CD14-positive monocyte (primary cell): ENCODE measurements at regions not wholly inside any gene's neighbourhood (a gene's known extent, or its start where the extent isn't known, plus 50 kb on each side); places are given as distances from the start of the nearest gene placed in this dataset.

ENCODE experiments used
- DNase-seq, 3 donors: peaks; one replicate each; pipeline ENCODE4 v3.0.0-alpha.2; 2011 to 2022
- H2AFZ ChIP-seq: 2 replicates; pipeline ENCODE4 v1.6.0; 2012; ENCODE audit warnings: mild to moderate bottlenecking, low read depth, low read length, inconsistent platforms; ENCODE audit not compliant: insufficient read depth, poor library complexity, severe bottlenecking
- H3K27ac ChIP-seq, 2 donors: 1 replicate in 1 of 2; 2 replicates in 1 of 2; pipeline ENCODE4 v1.5.1; 2012 to 2013; ENCODE audit warnings: low read length in 2 of 2, control low read depth in 1 of 2, inconsistent platforms in 1 of 2, low read depth in 1 of 2, mild to moderate bottlenecking in 1 of 2
- H3K27me3 ChIP-seq, 2 donors: one replicate each; pipeline versions ENCODE4 v1.6.0 to v1.6.1; 2011 to 2013; ENCODE audit warnings: low read length in 2 of 2; ENCODE audit not compliant: control insufficient read depth in 2 of 2, insufficient read depth in 2 of 2
- H3K36me3 ChIP-seq, 2 donors: replicated peaks in 1 of 2; 1 replicate in 1 of 2; 2 replicates in 1 of 2; pipeline versions ENCODE4 v1.5.1 to v1.6.1; 2012 to 2013; ENCODE audit warnings: low read length in 2 of 2, control low read depth in 1 of 2, inconsistent platforms in 1 of 2, mild to moderate bottlenecking in 1 of 2; ENCODE audit not compliant: insufficient read depth in 2 of 2, control insufficient read depth in 1 of 2
- H3K4me1 ChIP-seq, 2 donors: 1 replicate in 1 of 2; 2 replicates in 1 of 2; pipeline versions ENCODE4 v1.5.1 to v1.6.1; 2012 to 2013; ENCODE audit warnings: low read length in 2 of 2, control low read depth in 1 of 2, inconsistent platforms in 1 of 2, mild to moderate bottlenecking in 1 of 2, moderate library complexity in 1 of 2; ENCODE audit not compliant: insufficient read depth in 2 of 2, control insufficient read depth in 1 of 2
- H3K4me2 ChIP-seq: replicated peaks from 2 replicates; pipeline ENCODE3; 2012; ENCODE audit warnings: low read length, moderate library complexity, mild to moderate bottlenecking; ENCODE audit not compliant: poor library complexity, severe bottlenecking; ENCODE audit errors: extremely low read depth
- H3K4me3 ChIP-seq, 3 experiments: fragments of 200-600 bp in 1 of 3; sonication (generic) in 1 of 3; replicated peaks in 1 of 3; 1 replicate in 2 of 3; 2 replicates in 1 of 3; pipeline ENCODE4 v1.5.1; 2011 to 2013; ENCODE audit warnings: low read length in 3 of 3, mild to moderate bottlenecking in 3 of 3, control low read depth in 2 of 3, low read depth in 2 of 3, inconsistent platforms in 1 of 3, moderate library complexity in 1 of 3
- H3K79me2 ChIP-seq: 2 replicates; pipeline ENCODE4 v1.6.0; 2012; ENCODE audit warnings: mild to moderate bottlenecking, control low read depth, inconsistent platforms, low read length, moderate library complexity; ENCODE audit not compliant: insufficient read depth
- H3K9ac ChIP-seq: 2 replicates; pipeline ENCODE4 v1.6.0; 2017; ENCODE audit warnings: low read length, mild to moderate bottlenecking; ENCODE audit not compliant: insufficient read depth, poor library complexity, severe bottlenecking
- H3K9me3 ChIP-seq, 2 donors: replicated peaks in 1 of 2; 1 replicate in 1 of 2; 2 replicates in 1 of 2; pipeline versions ENCODE4 v1.5.1 to v1.6.1; 2012 to 2013; ENCODE audit warnings: low read length in 2 of 2, control low read depth in 1 of 2; ENCODE audit not compliant: control insufficient read depth in 1 of 2, insufficient read depth in 1 of 2
- H4K20me1 ChIP-seq: 2 replicates; pipeline ENCODE4 v1.6.0; 2012; ENCODE audit warnings: mild to moderate bottlenecking, low read length, control low read depth, moderate library complexity; ENCODE audit not compliant: insufficient read depth
- H3K27ac Mint-ChIP-seq, 7 donors: one replicate each; pipeline ENCODE4 v1.8.0; 2020; ENCODE audit warnings: mild to moderate bottlenecking in 7 of 7, mixed read lengths in 7 of 7, moderate library complexity in 6 of 7, inconsistent platforms in 2 of 7
- H3K27me3 Mint-ChIP-seq, 3 donors: one replicate each; pipeline ENCODE4 v1.8.0; 2021 to 2022; ENCODE audit warnings: low read depth in 3 of 3, mild to moderate bottlenecking in 3 of 3, mixed read lengths in 3 of 3, moderate library complexity in 3 of 3, inconsistent platforms in 1 of 3
- H3K36me3 Mint-ChIP-seq, 2 donors: one replicate each; pipeline ENCODE4 v1.8.0; 2020; ENCODE audit warnings: mixed read lengths in 2 of 2, inconsistent platforms in 1 of 2, mild to moderate bottlenecking in 1 of 2
- H3K4me1 Mint-ChIP-seq: one replicate; pipeline ENCODE4 v1.8.0; 2020; ENCODE audit warnings: mild to moderate bottlenecking, mixed read lengths
- H3K4me3 Mint-ChIP-seq, 2 donors: one replicate each; pipeline ENCODE4 v1.8.0; 2020; ENCODE audit warnings: mild to moderate bottlenecking in 2 of 2, mixed read lengths in 2 of 2, moderate library complexity in 1 of 2
- H3K9me3 Mint-ChIP-seq, 7 donors: one replicate each; pipeline ENCODE4 v1.8.0; 2020 to 2022; ENCODE audit warnings: mixed read lengths in 7 of 7, mild to moderate bottlenecking in 6 of 7, moderate library complexity in 6 of 7, inconsistent platforms in 2 of 7
- CTCF ChIP-seq: fragments of 200-600 bp; IDR thresholded peaks from one replicate; pipeline ENCODE4 v1.8.0; 2022; ENCODE audit warnings: antibody characterized with exemption, mild to moderate bottlenecking
- WGBS: methylation state at CpG from one replicate; pipeline ENCODE4 v1.1.5; 2013; ENCODE audit warnings: missing lambda C conversion rate; ENCODE audit not compliant: insufficient coverage; 5-methylcytosine and 5-hydroxymethylcytosine counted together
- intact Hi-C, 2 donors: fragments of 100-400 bp; cut with micrococcal nuclease; formaldehyde crosslinking; loops; one replicate each; pipeline versions ENCODE4 v1.15.0 to v1.15.1; 2023

- H3K27me3 Mint-ChIP-seq = peaks cover 0 to 4% (median 0%) of the 10 kb centered on the region in 3 donors
- Histone ChIP-seq H3K79me2 (no peaks in the 10 kb centered on the region), H3K4me3 (no peak overlapping the region), H4K20me1 (no peaks in the 10 kb centered on the region), H3K36me3 (no peaks in the 10 kb centered on the region), H3K4me1 (no peaks in the 10 kb centered on the region), H3K4me2 (no peak overlapping the region), H3K27me3 (no peaks in the 10 kb centered on the region), H3K9ac (no peak overlapping the region), H3K27ac (no peak overlapping the region), H3K9me3 (no peaks in the 10 kb centered on the region), H2AFZ (no peak overlapping the region)
- H3K4me3 Mint-ChIP-seq = no peak overlapping the region
- WGBS = 70% methylated on average over 2 of the region's 4 CpGs
- no peak overlapping the region for H3K27ac Mint-ChIP-seq
- no peaks in the 10 kb centered on the region for H3K4me1 Mint-ChIP-seq
- no peak for DNase-seq
- no peak for TF ChIP-seq CTCF
- intact Hi-C loops = no loop called here
- no peaks in the 10 kb centered on the region for H3K36me3 Mint-ChIP-seq
- peaks cover 0 to 6% (median 1%) of the 10 kb centered on the region in 7 donors for H3K9me3 Mint-ChIP-seq
These were observed 277.7 kb downstream of the NR2F1-AS1 start for GRCh38 chr5:93303291-93303691.

- H3K79me2 ChIP-seq = no peaks in the 10 kb centered on the region
- no peaks in the 10 kb centered on the region for H3K4me1 ChIP-seq
- H3K27ac ChIP-seq = no peak overlapping the region
- intact Hi-C loops = no loop called here
- Mint-ChIP-seq H3K36me3 (no peaks in the 10 kb centered on the region), H3K4me1 (no peaks in the 10 kb centered on the region), H3K9me3 (peaks cover 0 to 11% (median 1%) of the 10 kb centered on the region in 7 donors), H3K27me3 (peaks cover 0 to 4% (median 0%) of the 10 kb centered on the region in 3 donors), H3K27ac (no peak overlapping the region), H3K4me3 (no peak overlapping the region)
- H3K9me3 ChIP-seq = no peaks in the 10 kb centered on the region
- H3K4me3 ChIP-seq = no peak overlapping the region
- H3K36me3 ChIP-seq = no peaks in the 10 kb centered on the region
- no peaks in the 10 kb centered on the region for H4K20me1 ChIP-seq
- H3K9ac ChIP-seq = no peak overlapping the region
- no CpG with 5 or more reads among the region's 4 CpGs for WGBS
- TF ChIP-seq CTCF = no peak
- no peak for DNase-seq
- H3K27me3 ChIP-seq = no peaks in the 10 kb centered on the region
- H3K4me2 ChIP-seq = no peak overlapping the region
- no peak overlapping the region for H2AFZ ChIP-seq
These were observed 278.3 kb downstream of the NR2F1-AS1 start for GRCh38 chr5:93302711-93303110.
